AG08395 (cell line): ENCODE measurements at regions not wholly inside any gene's neighbourhood (a gene's known extent, or its start where the extent isn't known, plus 50 kb on each side); places are given as distances from the start of the nearest gene placed in this dataset.
"Not testable (repeated sequence)": the region's sequence is repeated elsewhere in the genome, so short reads cannot be mapped to it uniquely, and the experiment has no call there.

Source experiments
- DNase-seq: peaks from one replicate; pipeline ENCODE4 v3.0.0; 2012; ENCODE audit warnings: mixed read lengths, low spot score

GRCh38 chr2:75894170-75894569, 183.5 kb upstream of the GCFC2 start:
- no peak for DNase-seq

GRCh38 chr2:75892490-75892889, 181.8 kb upstream of the GCFC2 start:
- no peak for DNase-seq

GRCh38 chr2:75882530-75882929, 171.8 kb upstream of the GCFC2 start:
- DNase-seq: no peak

GRCh38 chr2:75875606-75876005, 164.9 kb upstream of the GCFC2 start:
- DNase-seq: not testable (repeated sequence)

- not testable (repeated sequence) for DNase-seq
Observed at GRCh38 chr2:75871762-75872614, 161.3 kb upstream of the GCFC2 start.

- DNase-seq: no peak
Observed at GRCh38 chr2:75870651-75871137, 160.0 kb upstream of the GCFC2 start.

GRCh38 chr2:75870133-75870532, 159.4 kb upstream of the GCFC2 start:
- no peak for DNase-seq

GRCh38 chr2:75865702-75866101, 155.0 kb upstream of the GCFC2 start:
- DNase-seq: no peak

- no peak for DNase-seq
Observed at GRCh38 chr2:75865083-75865482, 154.4 kb upstream of the GCFC2 start.

GRCh38 chr2:75862547-75862946, 151.8 kb upstream of the GCFC2 start:
- DNase-seq: no peak

GRCh38 chr2:75853436-75853835, 142.7 kb upstream of the GCFC2 start:
- no peak for DNase-seq

- DNase-seq: no peak
Observed at GRCh38 chr2:75852639-75853038, 141.9 kb upstream of the GCFC2 start.

GRCh38 chr2:75846683-75847190, 136.0 kb upstream of the GCFC2 start:
- DNase-seq: no peak

- no peak for DNase-seq
Observed at GRCh38 chr2:75844651-75845050, 133.9 kb upstream of the GCFC2 start.

- not testable (repeated sequence) for DNase-seq
Observed at GRCh38 chr2:75834588-75834987, 123.9 kb upstream of the GCFC2 start.

GRCh38 chr2:75833386-75833785, 122.7 kb upstream of the GCFC2 start:
- DNase-seq: no peak

- no peak for DNase-seq
Observed at GRCh38 chr2:75828826-75829225, 118.1 kb upstream of the GCFC2 start.

- not testable (repeated sequence) for DNase-seq
Observed at GRCh38 chr2:75823515-75823914, 112.8 kb upstream of the GCFC2 start.

- no peak for DNase-seq
Observed at GRCh38 chr2:75822336-75822735, 111.6 kb upstream of the GCFC2 start.

GRCh38 chr2:75820693-75821092, 110.0 kb upstream of the GCFC2 start:
- DNase-seq: no peak

GRCh38 chr2:75810611-75811330, 100.1 kb upstream of the GCFC2 start:
- DNase-seq: no peak

GRCh38 chr2:75808793-75809535, 98.2 kb upstream of the GCFC2 start:
- DNase-seq: no peak
